Endothelial cell of umbilical vein (primary cell): ENCODE measurements at regions not wholly inside any gene's neighbourhood (a gene's known extent, or its start where the extent isn't known, plus 50 kb on each side); places are given as distances from the start of the nearest gene placed in this dataset.

ENCODE experiments used
- BruUV-seq: library from RNA; stranded (reverse); fragments of 400-500 nt; replicated peaks from 2 replicates; lab custom pipeline; 2021; lab: Mats Ljungman, UMichigan
- CTCF ChIA-PET: fragments of 300-600, 350-600 bp; sonication (Branson Sonifier 250); formaldehyde crosslinking; loops from one replicate; lab custom pipeline; 2021; ENCODE audit warnings: antibody characterized with exemption, inconsistent platforms; lab: Charles Lee
- POLR2A ChIA-PET: fragments of 300-600, 350-600 bp; sonication (Branson Sonifier 250); formaldehyde crosslinking; loops from one replicate; lab custom pipeline; 2021; ENCODE audit warnings: antibody characterized with exemption, inconsistent platforms; lab: Charles Lee
- DNase-seq: peaks from one replicate; pipeline ENCODE4 v3.0.0-alpha.2; 2011; ENCODE audit warnings: low read depth, low spot score
- FAIRE-seq: peaks from 2 replicates; lab custom pipeline; 2011; peaks lifted over from hg19 to GRCh38; lab: Jason Lieb, UNC
- H2AFZ ChIP-seq: 2 replicates; pipeline ENCODE4 v1.6.0; 2012; ENCODE audit warnings: low read depth, low read length, control low read depth, inconsistent platforms
- H3K27ac ChIP-seq: 2 replicates; pipeline ENCODE4 v1.5.1; 2011; ENCODE audit warnings: low read depth, mild to moderate bottlenecking, control low read depth, low read length, moderate library complexity; ENCODE audit not compliant: insufficient read depth
- H3K27me3 ChIP-seq, 2 experiments: 2 replicates each; pipeline versions ENCODE4 v1.6.0 to v1.6.1; 2011; ENCODE audit warnings: low read length in 2 of 2, mixed read lengths in 1 of 2; ENCODE audit not compliant: control insufficient read depth in 2 of 2, insufficient read depth in 2 of 2
- H3K36me3 ChIP-seq, 2 experiments: 2 replicates in 1 of 2; 3 replicates in 1 of 2; pipeline ENCODE4 v1.5.1; 2011; ENCODE audit warnings: low read length in 2 of 2, mild to moderate bottlenecking in 1 of 2, moderate library complexity in 1 of 2; ENCODE audit not compliant: control insufficient read depth in 2 of 2, insufficient read depth in 2 of 2; ENCODE audit errors: extremely low read depth in 1 of 2
- H3K4me1 ChIP-seq: 3 replicates; pipeline ENCODE4 v1.5.1; 2011; ENCODE audit warnings: mild to moderate bottlenecking, low read length; ENCODE audit not compliant: control insufficient read depth, insufficient read depth; ENCODE audit errors: extremely low read depth
- H3K4me2 ChIP-seq: 2 replicates; pipeline ENCODE4 v1.6.1; 2011; ENCODE audit warnings: low read length, control low read depth, mixed read lengths; ENCODE audit not compliant: insufficient read depth
- H3K4me3 ChIP-seq, 3 experiments: fragments of 200-600 bp in 1 of 3; sonication (generic), shearing (Covaris generic) in 1 of 3; replicated peaks in 1 of 3; 2 replicates each; pipeline ENCODE4 v1.5.1; 2011 to 2016; ENCODE audit warnings: control low read depth in 3 of 3, low read length in 3 of 3, mild to moderate bottlenecking in 2 of 3, inconsistent platforms in 1 of 3, low read depth in 1 of 3, moderate library complexity in 1 of 3; ENCODE audit not compliant: insufficient read depth in 1 of 3
- H3K79me2 ChIP-seq: 2 replicates; pipeline ENCODE4 v1.6.0; 2012; ENCODE audit warnings: low read length, inconsistent platforms; ENCODE audit not compliant: control insufficient read depth, insufficient read depth
- H3K9ac ChIP-seq: replicated peaks from 2 replicates; pipeline ENCODE3; 2011; ENCODE audit warnings: low read length, control low read depth; ENCODE audit not compliant: insufficient read depth; ENCODE audit errors: extremely low read depth
- H3K9me1 ChIP-seq: replicated peaks from 3 replicates; pipeline ENCODE4 v1.6.0; 2011; ENCODE audit warnings: mild to moderate bottlenecking, low read length; ENCODE audit not compliant: control insufficient read depth, insufficient read depth; ENCODE audit errors: extremely low read depth
- H3K9me3 ChIP-seq: replicated peaks from 2 replicates; pipeline ENCODE4 v1.5.1; 2012; ENCODE audit warnings: low read length, inconsistent platforms; ENCODE audit not compliant: control insufficient read depth, insufficient read depth
- H4K20me1 ChIP-seq: replicated peaks from 2 replicates; pipeline ENCODE3; 2011; ENCODE audit warnings: mild to moderate bottlenecking, low read length; ENCODE audit not compliant: control insufficient read depth, insufficient read depth; ENCODE audit errors: extremely low read depth
- CTCF ChIP-seq, 2 donors: IDR thresholded peaks; 1 replicate in 1 of 2; 2 replicates in 1 of 2; pipeline ENCODE4 v1.5.1; 2011; ENCODE audit warnings: low read length in 2 of 2, mild to moderate bottlenecking in 2 of 2, moderate library complexity in 2 of 2, control low read depth in 1 of 2, inconsistent platforms in 1 of 2, low read depth in 1 of 2; ENCODE audit not compliant: insufficient read depth in 1 of 2; ENCODE audit errors: extremely low read depth in 1 of 2
- EZH2 ChIP-seq: IDR thresholded peaks from 2 replicates; pipeline ENCODE4 v1.6.1; 2012; ENCODE audit warnings: borderline replicate concordance, low read depth, mild to moderate bottlenecking, moderate library complexity, low read length, inconsistent platforms; ENCODE audit not compliant: severe bottlenecking
- FOS ChIP-seq: IDR thresholded peaks from 2 replicates; pipeline ENCODE4 v1.6.1; 2011; ENCODE audit warnings: mild to moderate bottlenecking, low read length, moderate library complexity, borderline replicate concordance; ENCODE audit not compliant: insufficient read depth
- GATA2 ChIP-seq: IDR thresholded peaks from 2 replicates; pipeline ENCODE4 v1.7.0; 2011; ENCODE audit warnings: low read depth, mild to moderate bottlenecking, moderate library complexity, mixed read lengths, low read length; ENCODE audit not compliant: insufficient read length, insufficient read depth
- JUN ChIP-seq: IDR thresholded peaks from 2 replicates; pipeline ENCODE4 v1.6.1; 2011; ENCODE audit warnings: borderline replicate concordance, low read depth; ENCODE audit not compliant: insufficient read length, insufficient read depth
- MAX ChIP-seq: IDR thresholded peaks from 2 replicates; pipeline ENCODE4 v1.6.1; 2011; ENCODE audit not compliant: insufficient read depth, insufficient read length
- MYC ChIP-seq: IDR thresholded peaks from one replicate; pipeline ENCODE4 v1.6.1; 2011; ENCODE audit warnings: mild to moderate bottlenecking, low read depth, low read length
- POLR2A ChIP-seq: IDR thresholded peaks from 2 replicates; pipeline ENCODE4 v1.6.1; 2012; ENCODE audit warnings: low read depth, mild to moderate bottlenecking, control low read depth, low read length
- POLR2AphosphoS5 ChIP-seq: IDR thresholded peaks from 2 replicates; pipeline ENCODE4 v1.6.1; 2012; ENCODE audit warnings: low read depth, mild to moderate bottlenecking, control low read depth, low read length, moderate library complexity; ENCODE audit not compliant: insufficient read depth
- dilution Hi-C: fragments of 300-500 bp; cut with MboI; formaldehyde crosslinking; loops from one replicate; pipeline ENCODE4 v1.15.0; 2019; ENCODE audit warnings: low sequenced_read_pairs; ENCODE audit not compliant: extremely low pct_ligation_motif_present
- intact Hi-C: fragments of 100-400 bp; cut with micrococcal nuclease; formaldehyde crosslinking; loops from one replicate; pipeline ENCODE4 v1.10.0; 2022

DNA sequence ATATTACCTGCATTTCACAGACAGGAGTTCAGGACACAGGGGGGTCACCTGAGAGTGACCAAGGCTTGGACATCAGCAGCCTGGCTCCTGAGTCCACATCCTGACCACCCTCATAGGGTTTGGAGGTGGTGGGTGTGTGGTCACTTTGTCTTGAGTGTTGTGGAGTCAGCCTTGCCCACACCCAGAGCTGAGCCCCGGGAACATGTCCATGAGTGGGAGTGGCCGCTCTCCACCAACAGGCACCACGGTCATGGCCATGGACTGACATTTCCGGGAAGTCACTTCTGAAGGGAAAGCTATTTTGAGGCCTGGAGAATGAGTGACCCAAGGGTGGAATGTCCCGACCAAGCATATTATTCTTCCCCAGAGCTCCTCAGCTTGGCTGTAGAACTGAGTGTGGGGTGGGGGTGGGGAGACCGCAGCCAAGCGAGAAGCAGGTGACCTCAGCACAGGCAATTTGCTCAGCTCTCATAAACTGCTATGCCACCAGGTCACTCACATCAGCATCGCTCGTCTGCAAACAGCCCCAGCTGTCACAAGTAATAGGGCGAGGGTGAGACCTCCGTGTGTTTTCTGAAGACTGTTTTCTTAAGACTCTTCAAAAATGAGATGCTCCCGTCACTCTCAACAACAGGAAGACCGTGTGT, 348.6 kb upstream of the CDH4 start:
- H3K36me3 ChIP-seq, result no peaks in the 10 kb centered on the region

More for the DNA sequence above, 348.6 kb upstream of the CDH4 start:
- POLR2A ChIA-PET, result no interaction called here
- BruUV-seq, result no TSS peak
- dilution Hi-C loops, result no loop called here
- Histone ChIP-seq H3K9ac (no peak overlapping the region), H3K9me3 (peaks cover 4% of the 10 kb centered on the region), H3K27me3 (no peaks in the 10 kb centered on the region), H3K4me1 (no peaks in the 10 kb centered on the region), H3K4me2 (no peak overlapping the region), H3K79me2 (no peaks in the 10 kb centered on the region), H3K9me1 (no peaks in the 10 kb centered on the region), H3K27ac (no peak overlapping the region), H2AFZ (no peak overlapping the region), H4K20me1 (no peaks in the 10 kb centered on the region), H3K4me3 (no peak overlapping the region)
- no peak for FAIRE-seq
- DNase-seq, result no peak
- intact Hi-C loops, result no loop called here
- CTCF ChIA-PET, result no interaction called here
- TF ChIP-seq POLR2A, result no peak
- no peak for TF ChIP-seq CTCF (IDR thresholded peaks at IDR 0.05; ENCODE audit: extremely low read depth in 1 of 2, insufficient read depth in 1 of 2, low read depth in 1 of 2, low read length in 2 of 2)
- no peak for TF ChIP-seq MYC
- TF ChIP-seq EZH2, result no peak
- no peak for TF ChIP-seq POLR2AphosphoS5
- TF ChIP-seq MAX, result no peak
- no peak for TF ChIP-seq FOS
- no peak for TF ChIP-seq GATA2
- no peak for TF ChIP-seq JUN
